Keratinocyte (primary cell): ENCODE measurements at regions not wholly inside any gene's neighbourhood (a gene's known extent, or its start where the extent isn't known, plus 50 kb on each side); places are given as distances from the start of the nearest gene placed in this dataset.
"Not testable (repeated sequence)": the region's sequence is repeated elsewhere in the genome, so short reads cannot be mapped to it uniquely, and the experiment has no call there.

ENCODE experiments used
- EZH2 ChIP-seq: IDR thresholded peaks from one replicate; pipeline ENCODE4 v1.6.1; 2012; ENCODE audit warnings: inconsistent platforms, mild to moderate bottlenecking, low read length, moderate library complexity
- TF ChIP-seq, protein P1 (sequence below), 3 experiments: IDR thresholded peaks in 1 of 3; conservative IDR thresholded peaks in 1 of 3; optimal IDR thresholded peaks in 1 of 3; 2 replicates in 2 of 3; 3 replicates in 1 of 3; pipeline versions ENCODE3 to v1.5.1; 2011; ENCODE audit warnings: low read length in 3 of 3, mild to moderate bottlenecking in 3 of 3, moderate library complexity in 2 of 3, control low read depth in 1 of 3, inconsistent platforms in 1 of 3; ENCODE audit not compliant: insufficient read depth in 2 of 3; ENCODE audit errors: extremely low read depth in 1 of 3

DNA sequence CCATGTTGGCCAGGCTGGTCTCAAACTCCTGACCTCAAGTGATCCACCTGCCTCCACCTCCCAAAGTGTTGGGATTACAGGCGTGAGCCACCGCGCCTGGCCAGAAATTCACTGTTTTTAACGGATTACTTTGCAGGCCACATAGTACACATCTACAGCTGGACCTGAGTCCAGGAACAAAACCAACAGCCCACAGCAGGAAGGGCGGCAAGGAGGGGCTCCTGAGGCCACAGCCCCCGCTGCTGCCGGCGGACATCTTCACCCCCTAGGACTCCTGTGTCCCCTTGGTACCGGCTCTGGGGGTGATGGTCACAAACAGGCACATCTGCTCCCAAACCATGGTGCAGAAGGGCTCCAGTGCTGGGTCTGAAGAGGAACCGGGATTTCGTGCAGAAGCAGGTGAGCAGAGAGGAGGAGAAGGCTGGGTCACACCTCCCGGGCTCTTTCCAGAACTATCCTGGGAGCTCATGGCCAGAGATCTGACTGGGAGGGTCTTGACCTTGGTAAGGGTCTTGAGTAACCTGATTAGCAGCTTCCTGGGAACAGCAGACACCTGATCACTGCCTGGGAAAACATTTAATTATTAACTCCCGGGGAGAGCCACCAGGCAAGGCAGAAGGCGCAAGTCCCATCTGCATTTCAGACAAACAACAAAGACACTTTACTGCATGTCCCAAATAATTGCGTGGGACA, 99.9 kb downstream of the SHANK2 start:
- TF ChIP-seq EZH2, result not testable (repeated sequence)
- TF ChIP-seq, protein P1, sequence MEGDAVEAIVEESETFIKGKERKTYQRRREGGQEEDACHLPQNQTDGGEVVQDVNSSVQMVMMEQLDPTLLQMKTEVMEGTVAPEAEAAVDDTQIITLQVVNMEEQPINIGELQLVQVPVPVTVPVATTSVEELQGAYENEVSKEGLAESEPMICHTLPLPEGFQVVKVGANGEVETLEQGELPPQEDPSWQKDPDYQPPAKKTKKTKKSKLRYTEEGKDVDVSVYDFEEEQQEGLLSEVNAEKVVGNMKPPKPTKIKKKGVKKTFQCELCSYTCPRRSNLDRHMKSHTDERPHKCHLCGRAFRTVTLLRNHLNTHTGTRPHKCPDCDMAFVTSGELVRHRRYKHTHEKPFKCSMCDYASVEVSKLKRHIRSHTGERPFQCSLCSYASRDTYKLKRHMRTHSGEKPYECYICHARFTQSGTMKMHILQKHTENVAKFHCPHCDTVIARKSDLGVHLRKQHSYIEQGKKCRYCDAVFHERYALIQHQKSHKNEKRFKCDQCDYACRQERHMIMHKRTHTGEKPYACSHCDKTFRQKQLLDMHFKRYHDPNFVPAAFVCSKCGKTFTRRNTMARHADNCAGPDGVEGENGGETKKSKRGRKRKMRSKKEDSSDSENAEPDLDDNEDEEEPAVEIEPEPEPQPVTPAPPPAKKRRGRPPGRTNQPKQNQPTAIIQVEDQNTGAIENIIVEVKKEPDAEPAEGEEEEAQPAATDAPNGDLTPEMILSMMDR (optimal IDR thresholded peaks at IDR 0.05 in 1 of 3, IDR thresholded peaks at IDR 0.05 in 1 of 3, conservative IDR thresholded peaks at IDR 0.05 in 1 of 3; ENCODE audit: extremely low read depth in 1 of 3, insufficient read depth in 2 of 3, low read length in 3 of 3), result not testable (repeated sequence)
